ENCODE measurements at regions not wholly inside any gene's neighbourhood (a gene's known extent, or its start where the extent isn't known, plus 50 kb on each side); places are given as distances from the start of the nearest gene placed in this dataset.
A peak's percentile ranks its signal among the peaks of the same experiment; 100 is the strongest.

GRCh38 chr13:90696254-90696653 is 651.2 kb upstream of the MIR17HG start:
- Histone ChIP-seq H3K27me3 (replicated peaks; ENCODE audit: insufficient read depth, low read depth, low read length, poor library complexity) (no peaks in the 10 kb centered on the region), H3K36me3 (ENCODE audit: insufficient read depth, low read length, poor library complexity, severe bottlenecking) (no peaks in the 10 kb centered on the region), H3K4me3 (ENCODE audit: low read depth, low read length, poor library complexity, severe bottlenecking) (no peak overlapping the region), H3K4me1 (ENCODE audit: insufficient read depth, low read length, poor library complexity, severe bottlenecking) (no peaks in the 10 kb centered on the region), H3K27ac (ENCODE audit: low read depth, low read length, poor library complexity, severe bottlenecking) (no peak overlapping the region), H3K9me3 (ENCODE audit: low read depth, low read length, poor library complexity, severe bottlenecking) (no peaks in the 10 kb centered on the region)
- ChIA-PET POLR2A (ENCODE audit: low non-redundant PET) (no interaction called here), CTCF (no interaction called here)
- BruUV-seq (replicated peaks): no TSS peak
- TF ChIP-seq, protein P1, sequence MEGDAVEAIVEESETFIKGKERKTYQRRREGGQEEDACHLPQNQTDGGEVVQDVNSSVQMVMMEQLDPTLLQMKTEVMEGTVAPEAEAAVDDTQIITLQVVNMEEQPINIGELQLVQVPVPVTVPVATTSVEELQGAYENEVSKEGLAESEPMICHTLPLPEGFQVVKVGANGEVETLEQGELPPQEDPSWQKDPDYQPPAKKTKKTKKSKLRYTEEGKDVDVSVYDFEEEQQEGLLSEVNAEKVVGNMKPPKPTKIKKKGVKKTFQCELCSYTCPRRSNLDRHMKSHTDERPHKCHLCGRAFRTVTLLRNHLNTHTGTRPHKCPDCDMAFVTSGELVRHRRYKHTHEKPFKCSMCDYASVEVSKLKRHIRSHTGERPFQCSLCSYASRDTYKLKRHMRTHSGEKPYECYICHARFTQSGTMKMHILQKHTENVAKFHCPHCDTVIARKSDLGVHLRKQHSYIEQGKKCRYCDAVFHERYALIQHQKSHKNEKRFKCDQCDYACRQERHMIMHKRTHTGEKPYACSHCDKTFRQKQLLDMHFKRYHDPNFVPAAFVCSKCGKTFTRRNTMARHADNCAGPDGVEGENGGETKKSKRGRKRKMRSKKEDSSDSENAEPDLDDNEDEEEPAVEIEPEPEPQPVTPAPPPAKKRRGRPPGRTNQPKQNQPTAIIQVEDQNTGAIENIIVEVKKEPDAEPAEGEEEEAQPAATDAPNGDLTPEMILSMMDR (conservative IDR thresholded peaks at IDR 0.05; ENCODE audit: low read depth, low read length): no peak
- TF ChIP-seq EZH2 (IDR thresholded peaks at IDR 0.05; ENCODE audit: borderline replicate concordance, low read depth, low read length, poor library complexity, severe bottlenecking): no peak
- no peak for DNase-seq (ENCODE audit: low spot score)
- intact Hi-C loops (cut with micrococcal nuclease; ENCODE audit: unreplicated experiment): no loop called here

GRCh38 chr13:90696656-90697055 is 650.8 kb upstream of the MIR17HG start:
- ChIA-PET POLR2A (ENCODE audit: low non-redundant PET) (no interaction called here), CTCF (no interaction called here)
- intact Hi-C loops (cut with micrococcal nuclease; ENCODE audit: unreplicated experiment): no loop called here
- peak; percentile 15 for DNase-seq (ENCODE audit: low spot score)
- no TSS peak for BruUV-seq (replicated peaks)
- no peak overlapping the region for H3K27ac ChIP-seq (ENCODE audit: low read depth, low read length, poor library complexity, severe bottlenecking)
- no peak overlapping the region for H3K4me3 ChIP-seq (ENCODE audit: low read depth, low read length, poor library complexity, severe bottlenecking)
- H3K27me3 ChIP-seq (replicated peaks; ENCODE audit: insufficient read depth, low read depth, low read length, poor library complexity): no peaks in the 10 kb centered on the region
- no peak for TF ChIP-seq EZH2 (IDR thresholded peaks at IDR 0.05; ENCODE audit: borderline replicate concordance, low read depth, low read length, poor library complexity, severe bottlenecking)
- TF ChIP-seq, protein P1 (conservative IDR thresholded peaks at IDR 0.05; ENCODE audit: low read depth, low read length): no peak
- H3K4me1 ChIP-seq (ENCODE audit: insufficient read depth, low read length, poor library complexity, severe bottlenecking): no peaks in the 10 kb centered on the region
- no peaks in the 10 kb centered on the region for H3K36me3 ChIP-seq (ENCODE audit: insufficient read depth, low read length, poor library complexity, severe bottlenecking)
- H3K9me3 ChIP-seq (ENCODE audit: low read depth, low read length, poor library complexity, severe bottlenecking): no peaks in the 10 kb centered on the region

GRCh38 chr13:90700340-90700739 is 647.1 kb upstream of the MIR17HG start:
- H3K36me3 ChIP-seq (ENCODE audit: insufficient read depth, low read length, poor library complexity, severe bottlenecking): no peaks in the 10 kb centered on the region
- no peaks in the 10 kb centered on the region for H3K4me1 ChIP-seq (ENCODE audit: insufficient read depth, low read length, poor library complexity, severe bottlenecking)
- intact Hi-C loops (cut with micrococcal nuclease; ENCODE audit: unreplicated experiment): no loop called here
- H3K4me3 ChIP-seq (ENCODE audit: low read depth, low read length, poor library complexity, severe bottlenecking): no peak overlapping the region
- no peak overlapping the region for H3K27ac ChIP-seq (ENCODE audit: low read depth, low read length, poor library complexity, severe bottlenecking)
- H3K27me3 ChIP-seq (replicated peaks; ENCODE audit: insufficient read depth, low read depth, low read length, poor library complexity): no peaks in the 10 kb centered on the region
- ChIA-PET CTCF (no interaction called here), POLR2A (ENCODE audit: low non-redundant PET) (no interaction called here)
- no peak for TF ChIP-seq EZH2 (IDR thresholded peaks at IDR 0.05; ENCODE audit: borderline replicate concordance, low read depth, low read length, poor library complexity, severe bottlenecking)
- TF ChIP-seq, protein P1 (conservative IDR thresholded peaks at IDR 0.05; ENCODE audit: low read depth, low read length): no peak
- no peak for DNase-seq (ENCODE audit: low spot score)
- no peaks in the 10 kb centered on the region for H3K9me3 ChIP-seq (ENCODE audit: low read depth, low read length, poor library complexity, severe bottlenecking)
- BruUV-seq (replicated peaks): no TSS peak

Measured in A673 (cell line).